ENCODE measurements at regions not wholly inside any gene's neighbourhood (a gene's known extent, or its start where the extent isn't known, plus 50 kb on each side); places are given as distances from the start of the nearest gene placed in this dataset.
A peak's percentile ranks its signal among the peaks of the same experiment; 100 is the strongest.

- Histone ChIP-seq H3K4me3 (ENCODE audit: low read depth, low read length) (no peak overlapping the region), H3K9me3 (no peaks in the 10 kb centered on the region), H3K36me3 (no peaks in the 10 kb centered on the region), H3K27me3 (no peaks in the 10 kb centered on the region), H3K4me1 (peaks cover 7% of the 10 kb centered on the region)
- DNase-seq, result peak; percentile 69
- TF ChIP-seq, protein P1, sequence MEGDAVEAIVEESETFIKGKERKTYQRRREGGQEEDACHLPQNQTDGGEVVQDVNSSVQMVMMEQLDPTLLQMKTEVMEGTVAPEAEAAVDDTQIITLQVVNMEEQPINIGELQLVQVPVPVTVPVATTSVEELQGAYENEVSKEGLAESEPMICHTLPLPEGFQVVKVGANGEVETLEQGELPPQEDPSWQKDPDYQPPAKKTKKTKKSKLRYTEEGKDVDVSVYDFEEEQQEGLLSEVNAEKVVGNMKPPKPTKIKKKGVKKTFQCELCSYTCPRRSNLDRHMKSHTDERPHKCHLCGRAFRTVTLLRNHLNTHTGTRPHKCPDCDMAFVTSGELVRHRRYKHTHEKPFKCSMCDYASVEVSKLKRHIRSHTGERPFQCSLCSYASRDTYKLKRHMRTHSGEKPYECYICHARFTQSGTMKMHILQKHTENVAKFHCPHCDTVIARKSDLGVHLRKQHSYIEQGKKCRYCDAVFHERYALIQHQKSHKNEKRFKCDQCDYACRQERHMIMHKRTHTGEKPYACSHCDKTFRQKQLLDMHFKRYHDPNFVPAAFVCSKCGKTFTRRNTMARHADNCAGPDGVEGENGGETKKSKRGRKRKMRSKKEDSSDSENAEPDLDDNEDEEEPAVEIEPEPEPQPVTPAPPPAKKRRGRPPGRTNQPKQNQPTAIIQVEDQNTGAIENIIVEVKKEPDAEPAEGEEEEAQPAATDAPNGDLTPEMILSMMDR (IDR thresholded peaks at IDR 0.05; ENCODE audit: low read depth, low read length), result peak; percentile 62
Measured at GRCh38 chr3:56988458-56989168, 71.9 kb upstream of the SPATA12 start.

- TF ChIP-seq, protein P1 (IDR thresholded peaks at IDR 0.05; ENCODE audit: low read depth, low read length), result peak; percentile 50
- H3K27me3 ChIP-seq, result no peaks in the 10 kb centered on the region
- no peak for DNase-seq
- H3K4me3 ChIP-seq (ENCODE audit: low read depth, low read length), result no peak overlapping the region
- H3K9me3 ChIP-seq, result no peaks in the 10 kb centered on the region
- peaks cover 7% of the 10 kb centered on the region for H3K4me1 ChIP-seq
- H3K36me3 ChIP-seq, result no peaks in the 10 kb centered on the region
Measured at GRCh38 chr3:56987238-56987895, 73.1 kb upstream of the SPATA12 start.

- no peak for DNase-seq
- peaks cover 11% of the 10 kb centered on the region for H3K4me1 ChIP-seq
- TF ChIP-seq, protein P1 (IDR thresholded peaks at IDR 0.05; ENCODE audit: low read depth, low read length), result no peak
- H3K36me3 ChIP-seq, result no peaks in the 10 kb centered on the region
- H3K27me3 ChIP-seq, result no peaks in the 10 kb centered on the region
- H3K4me3 ChIP-seq (ENCODE audit: low read depth, low read length), result no peak overlapping the region
- no peaks in the 10 kb centered on the region for H3K9me3 ChIP-seq
Measured at GRCh38 chr3:56986347-56986746, 74.1 kb upstream of the SPATA12 start.

DNA sequence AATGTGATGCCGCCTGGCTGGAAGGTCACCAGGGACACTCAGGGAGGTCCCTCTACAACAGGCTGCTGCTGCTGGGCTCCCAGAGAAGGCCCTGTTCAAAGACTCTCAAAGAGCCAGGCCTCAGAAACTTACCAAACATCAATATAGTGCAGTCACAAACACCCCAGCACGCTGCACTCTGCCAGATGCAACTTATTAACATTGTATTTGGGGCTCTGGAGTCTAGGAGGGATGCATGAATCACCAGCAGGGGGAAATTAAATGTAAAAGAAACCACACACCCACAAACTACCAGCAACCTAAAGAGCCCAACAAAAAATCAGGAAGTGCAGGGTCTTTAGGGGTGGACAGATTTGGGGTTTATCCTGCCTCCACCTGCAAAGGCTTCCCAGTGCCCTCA is 74.6 kb upstream of the SPATA12 start:
- Histone ChIP-seq H3K4me1 (peaks cover 16% of the 10 kb centered on the region), H3K27me3 (no peaks in the 10 kb centered on the region), H3K4me3 (ENCODE audit: low read depth, low read length) (no peak overlapping the region), H3K36me3 (no peaks in the 10 kb centered on the region), H3K9me3 (no peaks in the 10 kb centered on the region)
- DNase-seq, result peak; percentile 40
- TF ChIP-seq, protein P1 (IDR thresholded peaks at IDR 0.05; ENCODE audit: low read depth, low read length), result peak; percentile 19; the same call in 1 of the 2 replicates

- no peaks in the 10 kb centered on the region for H3K36me3 ChIP-seq
- no peaks in the 10 kb centered on the region for H3K27me3 ChIP-seq
- H3K4me3 ChIP-seq (ENCODE audit: low read depth, low read length), result no peak overlapping the region
- DNase-seq, result no peak
- peaks cover 20% of the 10 kb centered on the region for H3K4me1 ChIP-seq
- TF ChIP-seq, protein P1 (IDR thresholded peaks at IDR 0.05; ENCODE audit: low read depth, low read length), result no peak
- no peaks in the 10 kb centered on the region for H3K9me3 ChIP-seq
Measured at GRCh38 chr3:56985460-56985859, 75.0 kb upstream of the SPATA12 start.

DNA sequence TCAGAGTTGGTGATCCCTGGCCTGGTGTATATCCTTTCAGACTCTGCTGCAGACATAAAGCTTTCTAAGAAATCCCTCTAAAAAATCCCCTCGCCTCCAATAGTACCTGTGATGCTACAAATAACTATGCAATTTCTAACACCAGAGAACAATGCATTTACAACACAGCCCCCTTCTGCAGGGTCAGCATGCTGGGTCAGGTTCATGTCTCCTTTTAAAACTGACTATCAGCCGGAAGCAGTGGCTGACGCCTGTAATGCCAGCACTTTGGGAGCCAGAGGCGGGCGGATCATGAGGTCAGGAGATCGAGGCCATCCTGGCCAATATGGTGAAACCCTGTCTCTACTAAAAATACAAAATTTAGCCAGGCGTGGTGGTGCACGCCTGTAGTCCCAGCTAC is 77.0 kb upstream of the SPATA12 start:
- Histone ChIP-seq H3K4me3 (ENCODE audit: low read depth, low read length) (no peak overlapping the region), H3K27me3 (no peaks in the 10 kb centered on the region), H3K9me3 (no peaks in the 10 kb centered on the region), H3K4me1 (peaks cover 18% of the 10 kb centered on the region), H3K36me3 (no peaks in the 10 kb centered on the region)
- no peak for DNase-seq
- TF ChIP-seq, protein P1 (IDR thresholded peaks at IDR 0.05; ENCODE audit: low read depth, low read length), result no peak
